ENCODE measurements at regions not wholly inside any gene's neighbourhood (a gene's known extent, or its start where the extent isn't known, plus 50 kb on each side); places are given as distances from the start of the nearest gene placed in this dataset.

- DNase-seq (ENCODE audit: low read depth) = no peak
- TF ChIP-seq, protein P1, sequence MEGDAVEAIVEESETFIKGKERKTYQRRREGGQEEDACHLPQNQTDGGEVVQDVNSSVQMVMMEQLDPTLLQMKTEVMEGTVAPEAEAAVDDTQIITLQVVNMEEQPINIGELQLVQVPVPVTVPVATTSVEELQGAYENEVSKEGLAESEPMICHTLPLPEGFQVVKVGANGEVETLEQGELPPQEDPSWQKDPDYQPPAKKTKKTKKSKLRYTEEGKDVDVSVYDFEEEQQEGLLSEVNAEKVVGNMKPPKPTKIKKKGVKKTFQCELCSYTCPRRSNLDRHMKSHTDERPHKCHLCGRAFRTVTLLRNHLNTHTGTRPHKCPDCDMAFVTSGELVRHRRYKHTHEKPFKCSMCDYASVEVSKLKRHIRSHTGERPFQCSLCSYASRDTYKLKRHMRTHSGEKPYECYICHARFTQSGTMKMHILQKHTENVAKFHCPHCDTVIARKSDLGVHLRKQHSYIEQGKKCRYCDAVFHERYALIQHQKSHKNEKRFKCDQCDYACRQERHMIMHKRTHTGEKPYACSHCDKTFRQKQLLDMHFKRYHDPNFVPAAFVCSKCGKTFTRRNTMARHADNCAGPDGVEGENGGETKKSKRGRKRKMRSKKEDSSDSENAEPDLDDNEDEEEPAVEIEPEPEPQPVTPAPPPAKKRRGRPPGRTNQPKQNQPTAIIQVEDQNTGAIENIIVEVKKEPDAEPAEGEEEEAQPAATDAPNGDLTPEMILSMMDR (IDR thresholded peaks at IDR 0.05; ENCODE audit: control insufficient read depth, extremely low read depth, insufficient read depth) = no peak
- H3K4me3 ChIP-seq (ENCODE audit: low read depth, low read length) = no peak overlapping the region
These were observed 426.6 kb upstream of the WWC1 start for GRCh38 chr5:167864801-167865200.

GRCh38 chr5:167866797-167867196 is 424.6 kb upstream of the WWC1 start:
- TF ChIP-seq, protein P1 (IDR thresholded peaks at IDR 0.05; ENCODE audit: control insufficient read depth, extremely low read depth, insufficient read depth) = no peak
- H3K4me3 ChIP-seq (ENCODE audit: low read depth, low read length) = no peak overlapping the region

DNA sequence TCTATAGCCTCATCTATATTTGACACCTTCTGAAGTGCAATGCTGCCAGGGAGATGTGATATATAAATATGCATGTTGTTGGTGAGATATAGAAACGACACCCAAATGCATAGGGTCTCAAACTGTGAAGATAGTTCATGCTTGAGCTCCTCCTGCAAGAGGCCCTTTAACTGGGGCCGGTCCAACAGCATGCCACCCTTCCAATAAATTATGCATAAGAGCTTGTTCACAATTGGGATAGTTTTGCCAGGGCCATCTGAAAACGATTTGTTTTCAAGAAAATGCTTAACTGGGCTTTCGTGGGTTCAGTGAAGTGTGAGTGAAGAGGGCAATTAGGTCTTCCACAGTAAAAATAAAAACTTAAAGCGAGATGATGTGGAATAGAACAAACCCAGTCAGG is 424.2 kb upstream of the WWC1 start:
- no peak overlapping the region for H3K4me3 ChIP-seq (ENCODE audit: low read depth, low read length)
- DNase-seq (ENCODE audit: low read depth) = no peak
- TF ChIP-seq, protein P1 (IDR thresholded peaks at IDR 0.05; ENCODE audit: control insufficient read depth, extremely low read depth, insufficient read depth) = no peak

More at GRCh38 chr5:167866797-167867196, 424.6 kb upstream of the WWC1 start:
- DNase-seq (ENCODE audit: low read depth) = no peak

- TF ChIP-seq, protein P1 (IDR thresholded peaks at IDR 0.05; ENCODE audit: control insufficient read depth, extremely low read depth, insufficient read depth) = no peak
- H3K4me3 ChIP-seq (ENCODE audit: low read depth, low read length) = no peak overlapping the region
- DNase-seq (ENCODE audit: low read depth) = no peak
These were observed 422.3 kb upstream of the WWC1 start for GRCh38 chr5:167869125-167869524.

DNA sequence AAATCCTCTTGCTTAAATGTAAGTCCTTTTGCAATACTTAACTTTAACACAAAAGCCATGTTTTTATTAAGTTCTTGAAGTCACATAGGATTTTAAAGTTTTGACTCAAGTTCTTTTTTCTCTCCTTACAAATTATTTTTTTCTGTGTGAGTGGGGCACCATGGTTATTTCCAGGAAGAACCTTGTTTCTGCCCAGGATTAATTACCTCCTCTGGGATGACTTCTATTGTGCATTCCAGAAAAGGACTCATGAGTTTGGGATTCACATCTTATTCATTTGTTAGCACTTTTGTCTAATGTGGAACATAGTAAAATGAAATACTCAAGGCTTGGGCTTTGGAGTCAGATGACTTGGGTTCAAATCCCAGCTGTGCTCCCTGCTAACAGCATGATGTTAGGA is 421.4 kb upstream of the WWC1 start:
- DNase-seq (ENCODE audit: low read depth) = no peak
- no peak overlapping the region for H3K4me3 ChIP-seq (ENCODE audit: low read depth, low read length)
- TF ChIP-seq, protein P1 (IDR thresholded peaks at IDR 0.05; ENCODE audit: control insufficient read depth, extremely low read depth, insufficient read depth) = no peak

- TF ChIP-seq, protein P1 (IDR thresholded peaks at IDR 0.05; ENCODE audit: control insufficient read depth, extremely low read depth, insufficient read depth) = no peak
- DNase-seq (ENCODE audit: low read depth) = no peak
- no peak overlapping the region for H3K4me3 ChIP-seq (ENCODE audit: low read depth, low read length)
These were observed 420.4 kb upstream of the WWC1 start for GRCh38 chr5:167871091-167871490.

DNA sequence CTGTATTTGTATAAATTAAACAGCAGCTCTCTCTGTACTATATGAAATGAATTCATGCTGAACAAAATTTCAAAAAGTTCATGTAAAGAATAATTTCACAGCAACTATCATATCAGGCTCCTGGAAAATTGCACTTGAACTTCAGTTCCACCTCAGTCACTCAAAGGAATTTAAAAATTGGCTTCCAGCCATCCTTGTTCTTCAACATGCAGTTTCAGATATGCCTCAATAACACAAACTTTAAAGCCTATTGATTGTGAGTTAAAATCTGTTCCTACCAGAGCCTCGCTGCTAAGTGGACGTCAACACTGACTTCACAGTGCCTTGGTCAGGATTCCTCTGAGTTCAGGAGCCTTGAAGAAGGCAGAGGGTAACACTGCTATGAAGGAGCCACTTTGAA is 418.7 kb upstream of the WWC1 start:
- TF ChIP-seq, protein P1 (IDR thresholded peaks at IDR 0.05; ENCODE audit: control insufficient read depth, extremely low read depth, insufficient read depth) = no peak
- H3K4me3 ChIP-seq (ENCODE audit: low read depth, low read length) = no peak overlapping the region
- no peak for DNase-seq (ENCODE audit: low read depth)

All from LNCaP clone FGC (cell line).